Calu3 (cell line): ENCODE measurements at regions not wholly inside any gene's neighbourhood (a gene's known extent, or its start where the extent isn't known, plus 50 kb on each side); places are given as distances from the start of the nearest gene placed in this dataset.

Experiments used
- BruUV-seq: library from RNA; stranded (reverse); fragments of 400-500 nt; replicated peaks from 2 replicates; lab custom pipeline; 2021; lab: Mats Ljungman, UMichigan
- CTCF ChIA-PET: fragments of 300-600 bp; sonication (Branson Sonifier 250); formaldehyde crosslinking; loops from one replicate; lab custom pipeline; 2022; ENCODE audit warnings: antibody characterized with exemption; lab: Charles Lee
- DNase-seq: peaks from one replicate; pipeline ENCODE4 v3.0.0; 2022
- H3K27ac Mint-ChIP-seq: one replicate; pipeline ENCODE4 v1.8.0; 2022; ENCODE audit warnings: mixed read lengths; ENCODE audit not compliant: unreplicated experiment
- H3K27me3 Mint-ChIP-seq: one replicate; pipeline ENCODE4 v1.8.0; 2022; ENCODE audit warnings: mixed read lengths; ENCODE audit not compliant: unreplicated experiment
- H3K36me3 Mint-ChIP-seq: one replicate; pipeline ENCODE4 v1.8.0; 2022; ENCODE audit warnings: mild to moderate bottlenecking, moderate library complexity, mixed read lengths; ENCODE audit not compliant: insufficient read depth, unreplicated experiment
- H3K4me1 Mint-ChIP-seq: one replicate; pipeline ENCODE4 v1.8.0; 2022; ENCODE audit warnings: mild to moderate bottlenecking, low read depth, mixed read lengths; ENCODE audit not compliant: unreplicated experiment
- H3K4me3 Mint-ChIP-seq: one replicate; pipeline ENCODE4 v1.8.0; 2022; ENCODE audit warnings: mild to moderate bottlenecking, low read depth, moderate library complexity, mixed read lengths; ENCODE audit not compliant: unreplicated experiment
- H3K9me3 Mint-ChIP-seq: one replicate; pipeline ENCODE4 v1.8.0; 2022; ENCODE audit warnings: low read depth, mixed read lengths; ENCODE audit not compliant: unreplicated experiment
- CTCF ChIP-seq: fragments of 200-600 bp; IDR thresholded peaks from one replicate; pipeline ENCODE4 v1.8.0; 2022; ENCODE audit warnings: antibody characterized with exemption; ENCODE audit not compliant: unreplicated experiment
- intact Hi-C: fragments of 100-400 bp; cut with micrococcal nuclease; formaldehyde crosslinking; loops from one replicate; pipeline ENCODE4 v1.10.0; 2022; ENCODE audit not compliant: unreplicated experiment

GRCh38 chr3:89622063-89622700 lies 514.8 kb downstream of the EPHA3 start:
- DNase-seq, result no peak
- H3K36me3 Mint-ChIP-seq, result no peaks in the 10 kb centered on the region
- CTCF ChIA-PET, result interaction anchor here (0.7 kb wide), 1 partner anchor 11 kb away, joined by 8 read pairs; no protein-coding TSS in a partner anchor
- intact Hi-C loops, result no loop called here
- H3K27ac Mint-ChIP-seq, result no peak overlapping the region
- no peak overlapping the region for H3K4me3 Mint-ChIP-seq
- TF ChIP-seq CTCF, result no peak
- no TSS peak for BruUV-seq
- H3K4me1 Mint-ChIP-seq, result no peaks in the 10 kb centered on the region
- H3K9me3 Mint-ChIP-seq, result no peaks in the 10 kb centered on the region
- H3K27me3 Mint-ChIP-seq, result no peaks in the 10 kb centered on the region

GRCh38 chr3:89624494-89624893 lies 517.1 kb downstream of the EPHA3 start:
- Mint-ChIP-seq H3K9me3 (no peaks in the 10 kb centered on the region), H3K4me1 (no peaks in the 10 kb centered on the region), H3K27ac (no peak overlapping the region), H3K27me3 (no peaks in the 10 kb centered on the region), H3K4me3 (no peak overlapping the region), H3K36me3 (no peaks in the 10 kb centered on the region)
- CTCF ChIA-PET, result no interaction called here
- intact Hi-C loops, result no loop called here
- TF ChIP-seq CTCF, result no peak
- BruUV-seq, result no TSS peak
- no peak for DNase-seq

- CTCF ChIA-PET, result no interaction called here
Measured at GRCh38 chr3:89625945-89626344, 518.5 kb downstream of the EPHA3 start.

GRCh38 chr3:89628856-89629670 lies 521.6 kb downstream of the EPHA3 start:
- Mint-ChIP-seq H3K27me3 (no peaks in the 10 kb centered on the region), H3K4me3 (no peak overlapping the region), H3K27ac (no peak overlapping the region), H3K4me1 (no peaks in the 10 kb centered on the region), H3K9me3 (no peaks in the 10 kb centered on the region), H3K36me3 (no peaks in the 10 kb centered on the region)
- CTCF ChIA-PET, result no interaction called here
- TF ChIP-seq CTCF, result no peak
- no peak for DNase-seq
- no TSS peak for BruUV-seq
- intact Hi-C loops, result no loop called here

More at GRCh38 chr3:89625945-89626344, 518.5 kb downstream of the EPHA3 start:
- H3K9me3 Mint-ChIP-seq, result no peaks in the 10 kb centered on the region
- H3K27ac Mint-ChIP-seq, result no peak overlapping the region
- DNase-seq, result no peak
- TF ChIP-seq CTCF, result no peak
- no peaks in the 10 kb centered on the region for H3K36me3 Mint-ChIP-seq
- BruUV-seq, result no TSS peak
- H3K4me3 Mint-ChIP-seq, result no peak overlapping the region
- intact Hi-C loops, result no loop called here
- H3K27me3 Mint-ChIP-seq, result no peaks in the 10 kb centered on the region
- no peaks in the 10 kb centered on the region for H3K4me1 Mint-ChIP-seq
